ENCODE measurements at regions not wholly inside any gene's neighbourhood (a gene's known extent, or its start where the extent isn't known, plus 50 kb on each side); places are given as distances from the start of the nearest gene placed in this dataset.

GRCh38 chr13:63208826-63209225 lies 1793.2 kb upstream of the PCDH20 start:
- CTCF ChIA-PET, result no interaction called here
- TF ChIP-seq, protein P1, sequence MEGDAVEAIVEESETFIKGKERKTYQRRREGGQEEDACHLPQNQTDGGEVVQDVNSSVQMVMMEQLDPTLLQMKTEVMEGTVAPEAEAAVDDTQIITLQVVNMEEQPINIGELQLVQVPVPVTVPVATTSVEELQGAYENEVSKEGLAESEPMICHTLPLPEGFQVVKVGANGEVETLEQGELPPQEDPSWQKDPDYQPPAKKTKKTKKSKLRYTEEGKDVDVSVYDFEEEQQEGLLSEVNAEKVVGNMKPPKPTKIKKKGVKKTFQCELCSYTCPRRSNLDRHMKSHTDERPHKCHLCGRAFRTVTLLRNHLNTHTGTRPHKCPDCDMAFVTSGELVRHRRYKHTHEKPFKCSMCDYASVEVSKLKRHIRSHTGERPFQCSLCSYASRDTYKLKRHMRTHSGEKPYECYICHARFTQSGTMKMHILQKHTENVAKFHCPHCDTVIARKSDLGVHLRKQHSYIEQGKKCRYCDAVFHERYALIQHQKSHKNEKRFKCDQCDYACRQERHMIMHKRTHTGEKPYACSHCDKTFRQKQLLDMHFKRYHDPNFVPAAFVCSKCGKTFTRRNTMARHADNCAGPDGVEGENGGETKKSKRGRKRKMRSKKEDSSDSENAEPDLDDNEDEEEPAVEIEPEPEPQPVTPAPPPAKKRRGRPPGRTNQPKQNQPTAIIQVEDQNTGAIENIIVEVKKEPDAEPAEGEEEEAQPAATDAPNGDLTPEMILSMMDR (IDR thresholded peaks at IDR 0.05; ENCODE audit: control extremely low read depth, extremely low read depth, low read depth, missing control alignments), result no peak

GRCh38 chr13:63206461-63206860 lies 1790.8 kb upstream of the PCDH20 start:
- DNase-seq (ENCODE audit: extremely low spot score), result no peak
- CTCF ChIA-PET, result no interaction called here
- POLR2A ChIA-PET, result no interaction called here
- TF ChIP-seq, protein P1 (IDR thresholded peaks at IDR 0.05; ENCODE audit: control extremely low read depth, extremely low read depth, low read depth, missing control alignments), result no peak

More at GRCh38 chr13:63208826-63209225, 1793.2 kb upstream of the PCDH20 start:
- POLR2A ChIA-PET, result no interaction called here
- no peak for DNase-seq (ENCODE audit: extremely low spot score)

DNA sequence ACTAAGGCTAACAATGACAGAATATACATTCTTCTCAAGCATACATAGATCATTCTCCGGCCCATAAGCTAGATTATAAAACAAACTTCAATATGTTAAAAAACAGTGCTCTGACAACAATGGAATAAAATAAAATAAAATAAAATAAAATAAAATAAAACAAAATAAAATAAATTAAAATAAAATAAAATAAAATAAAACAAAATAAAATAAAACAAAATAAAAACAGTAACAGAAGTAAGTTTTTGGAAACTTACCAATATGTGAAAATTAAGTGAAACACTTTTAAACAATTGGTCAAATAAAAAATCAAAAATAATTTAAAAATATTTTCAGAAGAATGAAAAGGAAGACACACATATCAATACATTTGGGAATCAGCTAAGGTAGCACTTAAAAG lies 1785.8 kb upstream of the PCDH20 start:
- CTCF ChIA-PET, result no interaction called here
- POLR2A ChIA-PET, result no interaction called here

GRCh38 chr13:63199508-63199907 lies 1783.9 kb upstream of the PCDH20 start:
- ChIA-PET CTCF (no interaction called here), POLR2A (no interaction called here)
- TF ChIP-seq, protein P1 (IDR thresholded peaks at IDR 0.05; ENCODE audit: control extremely low read depth, extremely low read depth, low read depth, missing control alignments), result no peak
- DNase-seq (ENCODE audit: extremely low spot score), result no peak

More for the DNA sequence above, 1785.8 kb upstream of the PCDH20 start:
- DNase-seq (ENCODE audit: extremely low spot score), result no peak
- TF ChIP-seq, protein P1 (IDR thresholded peaks at IDR 0.05; ENCODE audit: control extremely low read depth, extremely low read depth, low read depth, missing control alignments), result no peak

GRCh38 chr13:63198071-63198470 lies 1782.4 kb upstream of the PCDH20 start:
- ChIA-PET CTCF (no interaction called here), POLR2A (no interaction called here)

DNA sequence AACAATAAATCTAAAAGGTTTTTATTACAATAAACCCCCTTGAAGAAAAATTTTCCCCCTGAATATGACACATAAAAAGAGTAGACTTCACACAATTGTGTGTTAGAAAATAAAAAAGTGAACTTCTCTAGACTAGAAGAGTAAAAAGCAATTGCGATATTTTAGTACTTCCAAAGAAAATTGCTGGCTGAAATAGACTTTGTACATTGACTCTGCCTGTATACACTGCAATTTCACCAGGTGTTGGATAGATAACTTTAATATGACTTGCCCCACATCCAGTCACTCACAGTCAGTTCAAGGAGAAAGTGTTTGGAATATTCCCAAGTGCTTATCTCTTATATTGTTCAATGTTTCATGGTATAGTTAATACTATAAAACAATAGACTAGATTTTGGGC lies 1780.1 kb upstream of the PCDH20 start:
- ChIA-PET POLR2A (no interaction called here), CTCF (no interaction called here)
- TF ChIP-seq, protein P1 (IDR thresholded peaks at IDR 0.05; ENCODE audit: control extremely low read depth, extremely low read depth, low read depth, missing control alignments), result no peak
- no peak for DNase-seq (ENCODE audit: extremely low spot score)

More at GRCh38 chr13:63198071-63198470, 1782.4 kb upstream of the PCDH20 start:
- DNase-seq (ENCODE audit: extremely low spot score), result no peak
- TF ChIP-seq, protein P1 (IDR thresholded peaks at IDR 0.05; ENCODE audit: control extremely low read depth, extremely low read depth, low read depth, missing control alignments), result no peak

GRCh38 chr13:63190742-63191141 lies 1775.1 kb upstream of the PCDH20 start:
- ChIA-PET CTCF (interaction anchor here (1.4 kb wide), 1 partner anchor 22 kb away, joined by 3 read pairs; no protein-coding TSS in a partner anchor), POLR2A (no interaction called here)
- TF ChIP-seq, protein P1 (IDR thresholded peaks at IDR 0.05; ENCODE audit: control extremely low read depth, extremely low read depth, low read depth, missing control alignments), result no peak
- no peak for DNase-seq (ENCODE audit: extremely low spot score)
